WI38 (cell line): ENCODE measurements at regions not wholly inside any gene's neighbourhood (a gene's known extent, or its start where the extent isn't known, plus 50 kb on each side); places are given as distances from the start of the nearest gene placed in this dataset.

Experiments
- H3K4me3 ChIP-seq: 2 replicates; pipeline ENCODE4 v1.5.1; 2011; ENCODE audit warnings: low read depth, mild to moderate bottlenecking, control low read depth, low read length
- CTCF ChIP-seq: IDR thresholded peaks from 2 replicates; pipeline ENCODE4 v1.5.1; 2012; ENCODE audit warnings: low read depth, mild to moderate bottlenecking, control low read depth, low read length

GRCh38 chr3:135310317-135310716 lies 515.3 kb downstream of the EPHB1 start:
- no peak for TF ChIP-seq CTCF
- no peak overlapping the region for H3K4me3 ChIP-seq

- no peak for TF ChIP-seq CTCF
- no peak overlapping the region for H3K4me3 ChIP-seq
These were observed 516.6 kb downstream of the EPHB1 start for GRCh38 chr3:135311699-135312098.

- no peak for TF ChIP-seq CTCF
- no peak overlapping the region for H3K4me3 ChIP-seq
These were observed 519.2 kb downstream of the EPHB1 start for GRCh38 chr3:135314237-135314636.

- TF ChIP-seq CTCF = no peak
These were observed 529.2 kb downstream of the EPHB1 start for GRCh38 chr3:135324301-135324700.

GRCh38 chr3:135325096-135325495 lies 530.0 kb downstream of the EPHB1 start:
- no peak overlapping the region for H3K4me3 ChIP-seq
- no peak for TF ChIP-seq CTCF

More at GRCh38 chr3:135324301-135324700, 529.2 kb downstream of the EPHB1 start:
- no peak overlapping the region for H3K4me3 ChIP-seq

GRCh38 chr3:135325726-135326235 lies 530.7 kb downstream of the EPHB1 start:
- no peak for TF ChIP-seq CTCF
- H3K4me3 ChIP-seq = no peak overlapping the region

- H3K4me3 ChIP-seq = no peak overlapping the region
- no peak for TF ChIP-seq CTCF
These were observed 531.8 kb downstream of the EPHB1 start for GRCh38 chr3:135326851-135327250.
